ENCODE measurements at regions not wholly inside any gene's neighbourhood (a gene's known extent, or its start where the extent isn't known, plus 50 kb on each side); places are given as distances from the start of the nearest gene placed in this dataset.

DNA sequence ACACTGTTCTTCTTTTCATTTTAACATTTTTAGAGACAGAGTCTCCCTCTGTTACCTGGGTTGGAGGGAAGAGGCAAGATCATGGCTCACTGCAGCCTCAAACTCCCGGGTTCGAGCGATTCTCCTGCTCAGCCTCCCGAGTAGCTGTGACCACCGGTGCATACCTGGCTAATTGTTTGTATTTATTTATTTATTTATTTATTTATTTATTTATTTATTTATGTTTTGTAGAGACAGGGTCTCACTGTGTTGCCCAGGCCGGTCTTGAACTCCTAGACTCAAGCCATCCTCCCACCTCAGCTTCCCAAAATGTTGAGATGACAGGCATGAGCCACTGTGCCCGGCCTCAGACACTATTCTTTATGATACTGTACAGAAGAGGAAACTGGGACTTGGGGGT lies 1176.6 kb upstream of the AUTS2 start:
- Histone ChIP-seq H3K79me2 (ENCODE audit: control insufficient read depth, insufficient read depth, low read length) (no peaks in the 10 kb centered on the region), H3K9me3 (ENCODE audit: control insufficient read depth, insufficient read depth, low read depth, low read length) (no peaks in the 10 kb centered on the region), H3K36me3 (ENCODE audit: control insufficient read depth, insufficient read depth, low read length) (no peaks in the 10 kb centered on the region), H2AFZ (ENCODE audit: low read length) (no peak overlapping the region), H3K9ac (ENCODE audit: insufficient read depth, low read length) (no peak overlapping the region), H4K20me1 (ENCODE audit: control insufficient read depth, extremely low read depth, insufficient read depth, low read length) (no peaks in the 10 kb centered on the region), H3K27ac (ENCODE audit: insufficient read depth, low read length) (no peak overlapping the region), H3K4me2 (ENCODE audit: extremely low read depth, insufficient read depth, low read length) (no peak overlapping the region), H3K27me3 (ENCODE audit: control insufficient read depth, insufficient read depth, low read length) (no peaks in the 10 kb centered on the region), H3K4me1 (ENCODE audit: control insufficient read depth, extremely low read depth, insufficient read depth, low read length) (no peaks in the 10 kb centered on the region), H3K4me3 (replicated peaks in 1 of 4; ENCODE audit: control extremely low read depth in 1 of 4, insufficient read depth in 1 of 4, low read depth in 3 of 4, low read length in 4 of 4) (no peak overlapping the region)
- TF ChIP-seq, protein P1, sequence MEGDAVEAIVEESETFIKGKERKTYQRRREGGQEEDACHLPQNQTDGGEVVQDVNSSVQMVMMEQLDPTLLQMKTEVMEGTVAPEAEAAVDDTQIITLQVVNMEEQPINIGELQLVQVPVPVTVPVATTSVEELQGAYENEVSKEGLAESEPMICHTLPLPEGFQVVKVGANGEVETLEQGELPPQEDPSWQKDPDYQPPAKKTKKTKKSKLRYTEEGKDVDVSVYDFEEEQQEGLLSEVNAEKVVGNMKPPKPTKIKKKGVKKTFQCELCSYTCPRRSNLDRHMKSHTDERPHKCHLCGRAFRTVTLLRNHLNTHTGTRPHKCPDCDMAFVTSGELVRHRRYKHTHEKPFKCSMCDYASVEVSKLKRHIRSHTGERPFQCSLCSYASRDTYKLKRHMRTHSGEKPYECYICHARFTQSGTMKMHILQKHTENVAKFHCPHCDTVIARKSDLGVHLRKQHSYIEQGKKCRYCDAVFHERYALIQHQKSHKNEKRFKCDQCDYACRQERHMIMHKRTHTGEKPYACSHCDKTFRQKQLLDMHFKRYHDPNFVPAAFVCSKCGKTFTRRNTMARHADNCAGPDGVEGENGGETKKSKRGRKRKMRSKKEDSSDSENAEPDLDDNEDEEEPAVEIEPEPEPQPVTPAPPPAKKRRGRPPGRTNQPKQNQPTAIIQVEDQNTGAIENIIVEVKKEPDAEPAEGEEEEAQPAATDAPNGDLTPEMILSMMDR (conservative IDR thresholded peaks at IDR 0.05 in 1 of 2, IDR thresholded peaks at IDR 0.05 in 1 of 2; ENCODE audit: low read depth in 1 of 2, low read length in 2 of 2) = no peak
- TF ChIP-seq EZH2 (IDR thresholded peaks at IDR 0.05; ENCODE audit: low read length, missing control alignments) = no peak
- no peak for DNase-seq (ENCODE audit: low read depth in 2 of 2)

DNA sequence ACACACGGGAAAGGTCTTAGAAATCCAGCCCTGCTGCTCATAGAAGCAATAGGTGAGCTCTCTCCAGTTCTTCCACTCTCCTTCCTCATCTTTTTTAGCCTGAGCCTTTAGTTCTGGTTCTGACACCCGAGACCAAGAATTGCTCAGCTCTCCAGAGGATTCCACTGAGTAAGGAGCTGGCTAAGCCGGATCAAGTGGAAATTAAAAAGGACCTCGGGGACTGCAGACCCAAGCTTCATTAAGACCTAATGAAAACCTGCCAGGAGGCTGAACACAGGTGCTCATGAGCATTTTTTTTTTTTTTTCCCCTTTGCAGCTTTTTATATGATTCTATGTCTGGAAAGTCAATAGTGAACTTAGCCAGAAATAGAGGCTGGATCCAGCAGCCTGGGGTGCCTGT lies 1176.0 kb upstream of the AUTS2 start:
- Histone ChIP-seq H3K27ac (ENCODE audit: insufficient read depth, low read length) (no peak overlapping the region), H2AFZ (ENCODE audit: low read length) (no peak overlapping the region), H3K79me2 (ENCODE audit: control insufficient read depth, insufficient read depth, low read length) (no peaks in the 10 kb centered on the region), H3K4me3 (replicated peaks in 1 of 4; ENCODE audit: control extremely low read depth in 1 of 4, insufficient read depth in 1 of 4, low read depth in 3 of 4, low read length in 4 of 4) (no peak overlapping the region), H3K27me3 (ENCODE audit: control insufficient read depth, insufficient read depth, low read length) (no peaks in the 10 kb centered on the region), H3K4me1 (ENCODE audit: control insufficient read depth, extremely low read depth, insufficient read depth, low read length) (no peaks in the 10 kb centered on the region), H3K9ac (ENCODE audit: insufficient read depth, low read length) (no peak overlapping the region), H3K9me3 (ENCODE audit: control insufficient read depth, insufficient read depth, low read depth, low read length) (no peaks in the 10 kb centered on the region), H4K20me1 (ENCODE audit: control insufficient read depth, extremely low read depth, insufficient read depth, low read length) (no peaks in the 10 kb centered on the region), H3K36me3 (ENCODE audit: control insufficient read depth, insufficient read depth, low read length) (no peaks in the 10 kb centered on the region), H3K4me2 (ENCODE audit: extremely low read depth, insufficient read depth, low read length) (no peak overlapping the region)
- no peak for DNase-seq (ENCODE audit: low read depth in 2 of 2)
- no peak for TF ChIP-seq EZH2 (IDR thresholded peaks at IDR 0.05; ENCODE audit: low read length, missing control alignments)
- TF ChIP-seq, protein P1 (conservative IDR thresholded peaks at IDR 0.05 in 1 of 2, IDR thresholded peaks at IDR 0.05 in 1 of 2; ENCODE audit: low read depth in 1 of 2, low read length in 2 of 2) = no peak

DNA sequence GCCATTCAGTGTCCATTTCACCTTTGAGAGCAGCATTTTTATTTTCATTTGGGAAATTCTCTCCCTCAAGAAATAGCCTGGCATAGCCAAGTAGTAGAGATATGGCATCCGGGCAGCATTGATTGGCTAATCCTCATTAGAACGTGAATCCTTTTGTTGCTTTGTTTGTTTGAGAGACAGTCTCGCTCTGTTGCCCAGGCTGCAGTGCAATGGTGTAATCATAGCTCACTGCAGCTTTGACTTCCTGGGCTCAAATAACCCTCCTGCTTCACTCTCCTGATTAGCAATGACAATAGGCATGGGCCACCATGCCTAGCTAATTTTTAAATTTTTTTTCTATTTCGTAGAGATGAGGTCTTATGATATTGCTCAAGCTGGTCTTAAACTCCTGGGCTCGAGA lies 1174.9 kb upstream of the AUTS2 start:
- Histone ChIP-seq H3K4me3 (replicated peaks in 1 of 4; ENCODE audit: control extremely low read depth in 1 of 4, insufficient read depth in 1 of 4, low read depth in 3 of 4, low read length in 4 of 4) (no peak overlapping the region), H3K36me3 (ENCODE audit: control insufficient read depth, insufficient read depth, low read length) (no peaks in the 10 kb centered on the region), H4K20me1 (ENCODE audit: control insufficient read depth, extremely low read depth, insufficient read depth, low read length) (no peaks in the 10 kb centered on the region), H3K9me3 (ENCODE audit: control insufficient read depth, insufficient read depth, low read depth, low read length) (no peaks in the 10 kb centered on the region), H3K4me1 (ENCODE audit: control insufficient read depth, extremely low read depth, insufficient read depth, low read length) (no peaks in the 10 kb centered on the region), H3K9ac (ENCODE audit: insufficient read depth, low read length) (no peak overlapping the region), H3K4me2 (ENCODE audit: extremely low read depth, insufficient read depth, low read length) (no peak overlapping the region), H3K27ac (ENCODE audit: insufficient read depth, low read length) (no peak overlapping the region), H3K27me3 (ENCODE audit: control insufficient read depth, insufficient read depth, low read length) (no peaks in the 10 kb centered on the region), H2AFZ (ENCODE audit: low read length) (no peak overlapping the region), H3K79me2 (ENCODE audit: control insufficient read depth, insufficient read depth, low read length) (no peaks in the 10 kb centered on the region)
- no peak for DNase-seq (ENCODE audit: low read depth in 2 of 2)
- TF ChIP-seq EZH2 (IDR thresholded peaks at IDR 0.05; ENCODE audit: low read length, missing control alignments) = no peak
- TF ChIP-seq, protein P1 (conservative IDR thresholded peaks at IDR 0.05 in 1 of 2, IDR thresholded peaks at IDR 0.05 in 1 of 2; ENCODE audit: low read depth in 1 of 2, low read length in 2 of 2) = no peak

Measured in fibroblast of lung (primary cell).